H4 (cell line): ENCODE measurements at regions not wholly inside any gene's neighbourhood (a gene's known extent, or its start where the extent isn't known, plus 50 kb on each side); places are given as distances from the start of the nearest gene placed in this dataset.

ENCODE experiments used
- DNase-seq: peaks from one replicate; pipeline ENCODE4 v3.0.0-alpha.2; 2015; ENCODE audit warnings: low spot score

DNA sequence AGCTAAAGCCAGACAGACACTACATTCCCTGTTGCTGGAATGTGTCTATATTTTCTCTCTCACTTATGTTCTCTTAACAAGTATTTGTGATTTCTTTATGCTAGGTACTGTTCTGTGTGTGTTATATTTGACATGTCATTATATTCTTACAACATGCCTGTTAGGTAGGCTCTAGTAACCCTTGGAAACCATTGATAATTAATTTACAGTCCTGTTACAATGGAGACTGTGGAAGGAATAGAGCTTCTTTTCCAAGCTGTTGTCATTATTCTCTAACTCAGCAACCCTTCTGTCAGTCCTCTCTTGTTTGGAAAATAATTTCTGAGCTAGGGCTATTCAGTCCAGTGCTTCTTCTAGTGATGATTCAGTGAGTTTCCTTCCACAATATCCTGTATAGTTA is 419.1 kb upstream of the BOD1L1 start:
- DNase-seq: no peak

DNA sequence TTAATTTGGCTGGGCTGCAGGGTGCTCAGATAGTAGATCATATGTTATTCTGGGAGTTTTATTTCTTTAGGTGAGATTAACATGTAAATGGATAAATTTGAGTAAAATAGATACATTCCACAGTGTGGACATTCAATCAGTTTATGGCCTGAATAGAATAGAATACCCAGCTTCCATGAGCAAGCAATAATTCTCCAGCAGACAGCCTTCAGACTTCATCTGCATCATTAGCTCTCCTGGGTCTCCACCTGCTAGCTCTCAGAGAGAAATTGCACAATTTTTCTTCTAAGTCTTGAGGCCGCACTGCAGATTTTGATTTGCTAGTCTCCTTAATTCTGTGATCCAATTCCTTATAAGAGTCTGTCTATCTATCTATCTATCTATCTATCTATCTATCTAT is 420.3 kb upstream of the BOD1L1 start:
- DNase-seq: no peak

DNA sequence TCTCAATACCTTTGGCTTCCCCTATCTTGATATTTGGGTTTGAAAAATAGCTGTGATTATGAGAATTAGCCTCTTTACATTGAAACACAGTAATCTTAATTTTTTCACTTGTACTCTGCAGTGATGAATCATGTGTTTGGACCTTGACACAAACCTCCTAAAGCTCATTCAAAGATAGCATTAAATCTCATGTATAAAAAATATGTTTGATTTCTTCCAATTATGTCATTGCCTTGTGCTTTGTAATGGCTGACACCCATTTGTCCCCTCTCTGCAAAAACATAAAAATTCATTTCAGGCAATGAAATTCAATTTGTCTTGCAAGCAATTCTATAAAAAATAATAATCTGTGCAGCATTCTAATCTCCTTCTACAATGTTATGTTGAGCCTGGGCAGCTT is 422.4 kb upstream of the BOD1L1 start:
- DNase-seq: no peak

DNA sequence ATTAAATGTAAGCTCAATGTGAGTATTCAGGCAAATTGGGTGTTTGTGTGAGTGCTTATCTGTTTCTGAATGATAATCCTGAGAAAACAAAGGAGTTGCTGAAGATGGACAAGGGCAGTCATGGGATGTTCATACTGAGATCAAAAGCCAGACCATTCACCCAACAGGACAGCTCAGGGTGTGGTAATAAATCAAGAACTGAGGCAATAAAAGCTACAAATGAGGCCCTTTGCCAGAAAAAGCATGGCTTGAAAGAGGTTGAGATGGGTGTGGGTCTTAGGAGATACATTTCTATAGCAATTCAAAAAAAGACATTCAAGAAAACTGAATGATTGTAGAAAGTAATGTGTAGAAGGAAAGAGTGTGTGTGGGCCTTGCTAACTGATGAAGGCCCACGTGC is 425.8 kb upstream of the BOD1L1 start:
- no peak for DNase-seq

DNA sequence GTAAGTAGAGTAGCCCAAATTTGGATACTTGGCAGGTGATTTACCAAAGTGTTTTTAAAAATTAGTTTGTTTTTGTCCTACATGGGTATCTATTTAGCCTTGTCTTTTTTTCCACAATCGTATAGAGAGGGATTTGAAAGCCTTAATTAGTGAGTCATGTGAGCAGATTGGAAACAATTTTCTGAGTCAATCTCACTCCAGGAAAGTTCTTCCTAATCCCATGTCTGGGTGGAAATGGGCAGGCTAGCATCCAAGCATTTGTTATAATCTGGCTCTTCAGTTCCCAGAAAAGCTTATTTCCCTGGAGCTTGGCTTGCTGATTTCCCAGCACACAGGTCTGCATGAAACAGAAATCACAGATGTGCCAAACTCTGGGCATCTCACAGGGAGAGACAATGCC is 426.9 kb upstream of the BOD1L1 start:
- DNase-seq: no peak

DNA sequence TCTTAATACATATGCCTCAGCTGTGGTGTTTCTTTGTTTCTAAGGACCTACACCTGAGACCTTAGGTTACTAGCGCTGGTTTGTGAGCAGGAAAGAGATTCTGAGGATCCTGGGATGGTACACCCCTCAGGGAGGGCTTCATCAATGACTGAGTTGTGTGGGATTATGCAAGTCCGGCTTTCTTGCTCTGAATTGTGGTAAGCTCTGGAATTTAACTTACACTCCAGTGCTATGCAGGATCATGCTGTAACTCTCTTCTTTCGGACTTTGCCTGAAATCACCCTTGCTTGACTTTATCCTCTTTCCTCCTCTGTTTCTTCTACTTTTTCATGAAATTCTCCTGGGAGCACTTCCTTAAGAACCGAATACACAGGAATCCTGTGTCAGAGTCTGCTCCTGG is 431.5 kb upstream of the BOD1L1 start:
- DNase-seq: no peak

DNA sequence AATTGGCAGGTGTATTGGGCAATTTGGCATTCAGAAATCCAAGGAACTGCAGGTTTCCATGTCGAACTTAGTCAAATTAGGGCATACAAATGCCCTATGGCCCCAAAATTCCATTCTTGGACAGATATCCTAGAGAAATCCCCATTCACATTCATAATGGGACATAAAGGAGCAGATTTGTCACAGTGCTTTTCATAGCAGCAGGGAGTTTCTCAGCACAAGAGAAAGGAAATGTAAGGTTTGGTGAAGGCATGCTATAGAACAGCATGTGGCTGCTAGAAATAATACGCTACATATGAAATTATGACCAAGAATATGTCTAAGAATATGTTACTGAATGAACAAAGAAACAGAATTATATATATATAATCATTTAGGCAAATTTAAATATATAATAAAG is 437.5 kb upstream of the BOD1L1 start:
- DNase-seq: no peak

DNA sequence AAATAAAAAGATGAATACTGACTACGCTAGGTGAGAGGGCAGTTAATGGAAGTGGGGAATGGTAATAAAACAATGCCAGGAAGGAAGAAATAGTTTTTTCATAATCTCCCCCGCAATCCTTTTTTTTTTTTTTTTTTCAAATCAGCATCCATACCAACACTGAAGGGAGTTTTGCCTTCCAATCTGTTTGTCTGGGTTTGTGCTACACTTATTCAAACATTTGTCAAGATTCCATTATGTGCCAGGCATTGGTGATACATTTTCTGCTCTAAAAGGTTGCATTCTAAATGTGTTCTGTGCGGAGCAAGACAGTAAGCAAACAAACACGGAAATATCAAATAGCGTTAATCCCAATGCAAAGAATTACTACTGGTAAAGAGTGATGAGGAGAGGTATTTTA is 437.9 kb upstream of the BOD1L1 start:
- DNase-seq: no peak

DNA sequence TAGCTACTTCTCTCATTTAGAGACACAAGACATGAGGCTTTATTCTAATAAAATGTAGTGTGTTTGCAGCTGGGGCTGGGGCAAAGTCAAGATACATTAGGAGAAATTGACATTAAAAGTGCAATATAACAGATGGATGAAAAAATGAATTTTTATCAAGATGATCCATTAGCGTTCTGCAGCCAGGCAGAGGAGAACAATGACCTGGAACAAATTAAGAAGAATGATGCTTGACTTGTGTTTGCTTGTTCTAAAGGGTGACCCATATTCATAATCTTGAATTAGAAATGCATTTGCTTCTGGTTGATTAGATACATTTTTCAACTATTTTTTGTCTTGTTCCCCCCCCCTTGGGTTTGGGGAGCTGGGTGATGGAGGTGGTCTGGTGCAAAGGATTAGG is 439.5 kb upstream of the BOD1L1 start:
- DNase-seq: no peak

DNA sequence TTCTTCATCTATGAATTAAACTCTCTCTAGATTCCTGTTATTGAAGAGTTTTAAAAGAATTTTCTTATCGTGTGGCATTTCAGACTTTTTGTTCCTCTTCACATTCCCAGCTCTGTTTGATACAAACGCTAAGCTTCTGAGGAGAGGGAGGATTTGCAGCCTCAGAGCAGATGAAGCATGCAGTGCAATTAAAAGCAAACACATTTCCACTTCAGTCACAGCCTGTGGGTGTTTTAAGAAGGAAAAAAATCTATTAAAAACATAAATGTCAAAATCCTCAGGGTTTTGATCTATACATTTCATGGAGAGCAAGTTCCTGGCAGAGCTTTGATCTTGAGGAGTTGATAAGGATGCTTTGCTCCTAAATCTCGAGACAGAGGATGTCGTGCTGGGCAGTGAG is 442.4 kb upstream of the BOD1L1 start:
- DNase-seq: no peak

DNA sequence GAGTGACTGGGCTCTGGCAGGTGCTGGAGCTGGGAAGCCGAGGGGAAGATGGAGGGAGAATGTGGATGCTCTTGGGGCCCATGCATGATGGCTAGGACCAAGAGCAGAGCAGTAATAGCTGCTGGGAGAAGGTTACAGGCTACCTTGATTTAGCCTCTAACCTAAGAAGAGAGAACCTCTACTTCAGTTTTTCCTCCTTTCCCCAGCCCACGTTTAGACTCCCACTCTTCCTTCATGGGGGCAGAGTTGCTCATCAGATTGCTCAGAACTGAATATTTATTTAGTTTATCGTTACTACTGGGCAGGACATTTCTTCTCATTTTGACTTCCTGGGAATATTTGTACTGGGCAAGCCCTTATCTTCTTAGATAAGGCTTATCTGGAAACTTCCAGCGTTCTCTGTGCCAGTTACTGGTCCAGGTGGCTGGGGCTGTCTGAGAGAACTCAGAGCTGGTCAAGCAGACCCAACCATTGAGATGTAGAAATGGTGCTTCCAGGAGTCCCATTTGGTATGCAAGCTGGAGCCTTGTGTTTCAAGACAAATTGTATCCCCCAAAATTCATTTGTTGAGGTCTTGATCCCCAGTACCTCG is 442.9 kb upstream of the BOD1L1 start:
- no peak for DNase-seq

DNA sequence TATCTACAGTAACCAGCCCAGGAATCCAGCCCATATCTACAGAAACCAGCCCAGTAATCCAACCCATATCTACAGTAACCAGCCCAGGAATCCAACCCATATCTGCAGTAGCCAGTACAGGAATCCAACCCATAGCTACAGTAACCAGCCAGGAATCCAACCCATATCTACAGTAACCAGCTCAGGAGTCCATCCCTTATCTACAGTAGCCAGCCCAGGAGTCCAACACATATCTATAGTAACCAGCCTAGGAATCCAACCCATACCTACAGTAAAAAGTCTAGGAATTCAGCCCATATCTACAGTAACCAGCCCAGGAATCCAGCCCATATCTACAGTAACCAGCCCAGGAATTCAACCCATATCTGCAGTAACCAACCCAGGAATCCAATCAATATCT is 445.0 kb upstream of the BOD1L1 start:
- DNase-seq: no peak

DNA sequence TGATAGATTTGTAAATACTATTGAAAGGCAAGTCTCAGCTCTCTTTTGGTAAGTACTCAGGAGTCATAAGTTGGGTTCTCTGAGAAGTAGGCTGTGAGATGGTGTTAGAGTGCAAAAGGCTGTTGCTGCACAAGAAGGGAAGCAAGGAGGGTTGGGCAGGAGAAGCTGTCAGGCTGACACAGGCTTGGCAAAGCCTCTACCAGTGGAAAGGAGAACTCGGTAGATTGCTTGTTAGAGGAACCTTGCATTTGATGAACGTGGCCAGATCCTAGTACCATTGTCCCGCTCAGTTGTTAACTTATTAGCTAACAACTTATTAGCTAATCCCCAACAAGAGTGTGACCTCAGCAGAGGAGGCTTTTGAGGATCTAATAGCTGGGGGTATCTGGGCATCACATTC is 449.3 kb upstream of the BOD1L1 start:
- DNase-seq: no peak

DNA sequence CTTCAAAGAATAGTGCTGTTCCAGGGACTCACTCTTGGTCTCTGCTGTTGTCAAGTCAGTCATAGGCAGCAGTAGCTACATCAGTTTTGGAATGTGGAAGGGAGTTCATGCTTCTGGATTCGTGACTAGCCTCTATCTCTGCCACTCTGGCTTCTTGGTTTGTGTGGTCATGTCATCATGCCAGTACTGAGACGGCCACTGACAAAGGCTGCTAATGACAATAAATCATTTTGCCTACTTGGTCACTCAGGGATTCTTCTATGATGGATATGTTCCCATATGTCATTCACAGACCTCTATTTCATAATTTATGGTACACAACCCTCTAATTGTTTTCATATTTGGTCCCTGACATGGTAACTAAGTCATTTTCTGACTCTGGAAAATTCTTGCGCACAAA is 450.8 kb upstream of the BOD1L1 start:
- no peak for DNase-seq

DNA sequence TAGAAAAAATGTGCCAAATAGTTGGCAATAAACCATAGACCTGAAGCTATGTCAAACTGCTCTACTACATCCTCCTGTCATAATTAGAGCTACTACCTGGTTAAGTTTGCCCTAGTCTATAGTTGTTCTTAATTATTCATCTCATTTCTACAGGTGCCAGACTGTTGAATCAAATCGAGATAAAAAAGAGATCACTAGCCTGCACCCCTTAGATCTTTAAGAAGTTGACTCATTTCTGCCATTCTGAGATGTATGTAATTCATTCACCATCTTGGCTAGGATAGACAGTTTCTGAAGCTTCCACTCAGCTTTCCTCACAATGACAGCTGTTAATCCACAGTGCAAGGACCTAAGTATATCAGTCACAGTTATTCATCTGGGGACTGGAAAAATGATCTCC is 452.1 kb upstream of the BOD1L1 start:
- no peak for DNase-seq

DNA sequence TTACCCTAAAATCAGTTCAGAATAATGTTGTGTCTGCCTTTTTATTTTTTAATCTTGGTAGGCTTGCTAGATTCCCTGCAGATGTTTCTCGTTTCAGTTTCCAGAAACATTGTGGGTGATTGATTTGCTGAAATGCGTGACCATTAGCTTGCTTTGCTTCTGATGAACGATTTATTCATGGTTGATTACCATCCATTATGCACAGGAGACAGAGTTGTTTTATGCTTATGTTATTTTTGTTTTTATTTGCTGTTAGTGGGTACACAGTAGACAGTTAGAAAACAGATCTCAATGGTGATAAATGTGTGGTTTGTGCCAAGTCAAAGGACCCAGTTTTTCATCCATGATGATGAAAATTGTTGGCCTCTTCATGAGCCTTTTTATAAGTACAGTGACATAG is 455.6 kb upstream of the BOD1L1 start:
- no peak for DNase-seq

DNA sequence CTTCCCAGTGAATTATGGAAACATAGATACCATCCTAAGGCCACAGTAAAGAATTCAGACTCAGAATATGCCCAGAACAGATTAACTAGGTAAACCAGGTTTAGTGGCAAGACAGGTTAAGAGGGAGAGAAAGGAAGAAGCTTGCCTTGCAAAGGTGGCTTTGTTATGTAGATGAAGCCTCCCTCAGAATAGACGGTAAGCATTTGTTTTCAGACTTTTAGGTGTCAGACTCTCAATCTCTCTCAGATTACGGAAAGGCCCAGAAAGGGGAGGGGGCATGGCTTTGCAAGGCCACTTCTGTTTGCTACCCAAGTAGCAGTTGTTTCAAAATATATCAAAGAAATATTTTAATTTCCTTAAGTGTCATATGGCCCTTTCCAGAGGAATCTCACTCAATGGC is 457.1 kb upstream of the BOD1L1 start:
- no peak for DNase-seq

DNA sequence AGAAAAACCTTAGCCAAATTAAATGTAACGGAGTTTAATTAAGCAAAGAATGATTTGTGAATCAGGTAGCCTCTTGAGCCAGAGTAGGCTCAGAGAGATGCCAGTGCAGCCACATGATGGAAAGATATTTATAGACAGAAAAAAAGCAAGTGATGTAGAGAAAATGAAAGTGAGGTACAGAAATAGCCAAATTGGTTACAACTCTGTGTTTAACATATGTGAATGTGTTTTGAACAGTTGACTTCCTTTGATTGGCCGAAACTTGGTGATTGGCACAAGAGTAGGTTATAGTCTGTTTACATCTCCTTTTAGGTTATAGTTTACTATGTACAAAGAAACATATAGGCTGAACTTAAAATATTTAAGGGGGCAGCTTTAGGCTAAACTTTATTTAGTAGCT is 459.9 kb upstream of the BOD1L1 start:
- DNase-seq: no peak

DNA sequence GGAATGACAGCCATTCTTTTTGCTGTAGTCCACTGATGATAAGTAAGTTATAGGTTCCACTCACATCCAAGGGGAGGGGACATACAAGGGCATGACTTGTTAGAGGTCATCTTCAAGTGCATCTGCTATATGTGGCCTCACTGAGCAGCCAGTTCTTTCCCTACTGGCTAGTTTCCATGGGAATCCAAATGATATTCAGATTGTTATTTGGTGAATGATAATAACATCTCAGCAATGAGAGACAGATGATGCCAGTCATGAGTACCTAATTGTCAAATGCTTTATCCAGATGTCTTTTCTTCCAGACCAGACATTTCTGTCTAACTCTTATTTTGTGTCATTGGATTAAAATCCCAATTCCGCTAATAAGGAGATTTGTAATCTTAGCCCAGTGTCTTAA is 460.4 kb upstream of the BOD1L1 start:
- DNase-seq: no peak

DNA sequence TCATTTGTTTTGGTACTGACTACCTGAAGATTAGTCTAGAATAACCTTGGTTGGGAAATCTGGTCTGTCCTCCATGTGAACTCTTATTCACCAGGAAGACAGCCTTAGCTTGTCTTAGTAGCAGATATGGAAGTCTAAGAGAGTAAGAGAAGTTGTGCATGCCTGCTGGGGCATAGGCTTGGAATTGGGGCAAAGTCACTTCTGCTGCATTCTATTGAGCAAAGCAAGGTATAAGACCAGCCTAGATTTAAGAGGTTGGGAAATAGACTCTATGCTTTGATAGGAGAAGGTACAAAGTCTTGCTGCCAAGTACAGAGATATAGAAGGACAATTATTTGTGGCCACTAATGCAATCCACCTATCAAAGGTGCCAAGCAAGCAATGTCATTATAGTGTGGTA is 464.0 kb upstream of the BOD1L1 start:
- no peak for DNase-seq

DNA sequence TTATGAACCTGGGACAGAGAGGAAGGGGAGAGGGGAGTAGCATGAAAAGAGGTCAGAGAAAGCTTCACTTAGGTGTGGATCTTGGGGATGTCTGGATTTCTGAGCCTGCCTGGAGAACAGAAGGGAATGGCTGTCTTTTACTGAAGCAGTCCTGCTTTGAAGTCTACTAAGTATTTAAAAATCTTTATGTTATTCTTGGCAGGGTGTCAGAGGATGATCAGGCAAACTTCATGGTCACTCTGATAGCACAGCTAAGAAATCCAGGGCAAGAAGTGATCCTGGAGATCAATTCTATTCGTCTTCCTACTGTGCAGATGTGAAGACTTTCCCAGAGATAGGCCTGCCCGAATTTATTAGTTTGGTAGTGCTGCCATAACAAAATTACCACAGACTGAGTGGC is 464.4 kb upstream of the BOD1L1 start:
- DNase-seq: no peak

DNA sequence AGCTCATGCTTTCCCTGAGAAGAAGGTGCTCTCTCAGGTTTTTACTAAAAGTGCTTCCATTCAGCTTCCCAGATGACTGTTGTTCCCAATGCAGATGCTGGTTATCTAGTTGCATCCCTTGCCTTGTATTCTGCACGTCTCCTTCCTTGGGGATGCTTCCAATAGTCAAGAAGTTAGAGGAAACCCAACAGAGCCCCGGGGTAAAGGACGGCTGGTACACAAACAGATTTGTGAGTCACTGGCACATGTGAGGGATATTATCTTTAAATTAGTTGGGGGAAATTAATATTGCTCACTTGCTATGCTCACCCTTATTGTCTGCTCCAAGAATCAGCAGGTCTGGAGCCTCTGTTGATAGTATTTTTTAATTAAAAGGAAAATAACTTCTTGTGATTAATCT is 465.2 kb upstream of the BOD1L1 start:
- DNase-seq: no peak

DNA sequence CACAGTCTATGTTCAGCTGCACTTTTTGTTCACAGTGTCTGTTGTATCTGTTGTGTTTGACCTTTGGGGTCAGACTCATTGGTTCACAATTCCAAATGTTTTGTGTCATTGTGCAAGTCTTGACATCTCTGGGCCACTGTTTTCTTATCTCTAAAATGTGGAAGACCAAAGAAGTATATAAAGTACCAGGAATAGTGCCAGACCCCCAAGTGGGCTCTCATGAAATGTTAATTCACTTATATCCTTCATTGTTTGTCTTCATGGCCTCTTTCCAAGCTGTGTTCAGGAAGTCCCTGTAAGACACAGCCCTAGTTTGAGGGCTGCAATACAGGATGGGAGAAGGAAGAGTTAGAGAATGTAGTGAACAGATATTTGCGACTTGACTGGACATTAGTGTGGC is 468.3 kb upstream of the BOD1L1 start:
- no peak for DNase-seq

DNA sequence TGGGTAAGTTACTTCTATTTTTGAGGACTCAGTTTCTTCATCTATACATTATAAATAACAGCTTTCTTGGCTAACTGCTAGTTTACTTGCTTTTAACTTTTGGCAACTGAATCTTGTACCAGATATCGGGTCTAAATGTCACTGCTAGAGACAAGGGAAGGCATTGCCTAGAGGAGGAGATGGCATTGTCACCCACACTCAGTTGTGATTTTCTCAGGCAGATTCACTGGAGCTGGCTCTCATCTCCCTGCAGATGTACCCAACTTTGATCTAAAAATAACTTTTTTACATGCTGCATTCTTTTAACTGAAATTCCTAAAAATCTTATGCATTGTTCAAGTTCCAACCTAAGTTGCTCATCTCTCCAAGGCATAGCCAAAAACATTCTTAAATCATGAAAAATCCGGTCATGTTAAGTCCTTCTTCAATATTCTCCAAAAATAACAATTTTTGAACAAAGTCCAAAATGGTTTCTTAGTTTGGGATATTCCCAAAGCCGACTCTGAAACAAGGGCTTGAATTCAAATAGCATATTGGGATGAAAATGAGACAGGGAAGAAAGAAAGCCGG is 469.0 kb upstream of the BOD1L1 start:
- no peak for DNase-seq

DNA sequence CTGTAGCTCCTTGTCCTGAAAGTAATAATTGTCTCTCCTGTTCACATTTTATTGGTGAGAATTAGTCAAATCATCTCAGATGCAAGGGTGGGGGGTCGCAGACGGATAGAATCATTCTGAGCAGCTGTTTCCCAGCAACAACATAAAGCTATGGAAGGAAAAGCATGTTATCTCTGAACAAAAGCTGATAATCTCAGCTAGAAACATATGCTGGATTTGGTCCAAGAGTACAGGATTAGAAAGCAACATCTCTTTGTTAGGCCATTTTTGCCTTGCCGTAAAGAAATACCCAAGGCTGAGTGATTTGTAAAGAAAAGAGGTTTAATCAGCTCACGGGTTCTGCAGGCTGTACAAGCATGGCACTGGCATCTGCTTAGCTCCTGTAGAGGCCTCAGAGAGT is 472.8 kb upstream of the BOD1L1 start:
- no peak for DNase-seq
